Activated naive CD8-positive, alpha-beta T cell treated with anti-CD3 and anti-CD28 coated beads, Interleukin-2, amount 50 U/mL, for 16 hours (primary cell): ENCODE measurements at regions not wholly inside any gene's neighbourhood (a gene's known extent, or its start where the extent isn't known, plus 50 kb on each side); places are given as distances from the start of the nearest gene placed in this dataset.
"Not testable (repeated sequence)": the region's sequence is repeated elsewhere in the genome, so short reads cannot be mapped to it uniquely, and the experiment has no call there.

Experiments
- DNase-seq: peaks from one replicate; pipeline ENCODE4 v3.0.0-alpha.2; 2020; ENCODE audit warnings: low read depth, low spot score

DNA sequence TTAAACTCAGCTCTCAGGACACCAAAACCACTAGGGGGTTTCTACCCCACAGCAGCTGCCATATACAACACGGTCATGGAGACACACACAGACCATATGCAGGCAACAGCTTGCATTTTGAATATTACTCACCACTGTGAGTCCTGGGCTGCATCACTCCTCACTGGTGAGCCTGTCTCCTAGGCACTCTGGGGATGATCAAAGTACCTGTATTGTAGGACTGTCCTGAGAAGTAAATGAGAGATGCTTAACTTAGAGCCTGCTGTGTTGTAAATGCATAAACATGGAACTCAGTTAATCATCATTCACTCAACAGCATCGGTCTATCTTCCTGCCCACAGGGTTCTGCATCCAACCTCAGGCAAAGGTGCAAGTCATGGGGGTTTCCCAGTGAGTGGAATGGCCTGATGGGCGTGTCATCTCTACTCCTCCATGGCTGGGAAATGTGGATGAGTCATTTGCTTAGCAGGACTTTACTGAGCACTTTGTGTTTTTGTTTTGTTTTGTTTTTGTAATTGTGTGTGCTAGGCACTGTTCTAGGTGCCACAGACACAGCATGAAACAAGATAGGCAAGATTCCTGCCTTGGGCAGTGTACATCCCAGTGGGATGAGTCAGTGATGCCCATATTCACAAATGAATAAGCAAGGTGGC, 1141.2 kb upstream of the TMEM132C start:
- no peak for DNase-seq

DNA sequence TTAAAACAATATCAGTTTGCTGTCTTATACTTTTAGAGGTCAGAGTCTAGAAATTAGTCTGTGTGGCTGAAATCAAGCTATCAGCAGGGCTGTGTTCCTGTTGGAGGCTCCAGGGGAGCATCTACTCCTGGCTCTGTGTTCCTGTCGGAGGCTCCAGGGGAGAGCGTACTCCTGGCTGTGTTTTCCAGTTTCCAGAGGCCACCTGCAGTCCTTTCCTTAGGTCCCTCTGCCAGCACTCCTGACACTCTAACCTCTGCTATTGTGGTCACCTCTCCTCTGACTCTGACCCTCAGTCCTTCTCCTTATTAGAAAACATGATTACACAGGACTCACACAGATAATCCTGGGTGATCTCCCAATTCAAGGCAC, 1140.7 kb upstream of the TMEM132C start:
- no peak for DNase-seq

DNA sequence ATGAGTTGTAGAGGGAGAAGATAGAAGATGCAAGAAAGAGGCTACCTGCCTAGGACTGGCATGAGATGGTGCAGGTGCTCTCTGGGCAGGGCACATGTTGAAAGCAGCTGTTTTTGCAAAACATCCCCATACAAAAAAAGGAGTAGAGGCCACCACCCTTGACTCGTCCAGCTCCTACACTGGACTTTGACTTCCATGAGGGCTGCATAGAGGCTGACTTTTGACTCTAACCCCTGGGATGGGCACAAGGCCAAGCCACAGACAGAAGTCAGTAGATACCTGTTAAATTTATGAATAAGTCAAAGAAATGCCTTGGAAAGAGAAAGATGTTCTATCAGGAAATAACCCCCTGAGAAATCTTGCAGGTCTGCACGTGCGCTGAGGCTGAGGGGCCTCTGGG, 1139.1 kb upstream of the TMEM132C start:
- DNase-seq, result no peak

DNA sequence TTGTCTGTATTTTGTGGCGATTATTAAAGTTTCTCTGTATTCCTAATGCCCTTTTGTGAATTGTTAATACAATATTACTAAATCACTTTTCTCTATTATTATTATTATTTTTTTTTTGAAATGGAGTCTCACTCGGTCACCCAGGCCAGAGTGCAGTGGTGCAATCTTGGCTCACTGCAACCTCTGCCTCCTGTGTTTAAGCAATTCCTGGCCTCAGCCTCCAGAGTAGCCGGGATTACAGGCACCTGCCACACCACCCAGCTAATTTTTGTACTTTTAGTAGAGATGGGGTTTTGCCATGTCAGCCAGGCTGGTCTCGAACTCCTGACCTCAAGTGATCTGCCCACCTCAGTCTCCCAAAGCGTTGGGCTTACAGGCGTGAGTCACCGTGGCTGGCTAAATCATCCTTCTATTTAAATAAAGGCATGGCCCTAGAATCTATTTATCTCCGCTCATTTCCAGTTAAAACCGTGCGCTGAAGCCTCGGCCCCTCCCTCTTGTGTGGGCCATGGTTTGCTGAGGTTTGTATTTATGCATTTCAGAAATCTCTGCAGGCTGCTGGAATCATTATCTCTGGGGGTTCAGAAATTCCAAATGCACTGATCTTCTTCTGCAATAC, 1136.4 kb upstream of the TMEM132C start:
- DNase-seq, result no peak

DNA sequence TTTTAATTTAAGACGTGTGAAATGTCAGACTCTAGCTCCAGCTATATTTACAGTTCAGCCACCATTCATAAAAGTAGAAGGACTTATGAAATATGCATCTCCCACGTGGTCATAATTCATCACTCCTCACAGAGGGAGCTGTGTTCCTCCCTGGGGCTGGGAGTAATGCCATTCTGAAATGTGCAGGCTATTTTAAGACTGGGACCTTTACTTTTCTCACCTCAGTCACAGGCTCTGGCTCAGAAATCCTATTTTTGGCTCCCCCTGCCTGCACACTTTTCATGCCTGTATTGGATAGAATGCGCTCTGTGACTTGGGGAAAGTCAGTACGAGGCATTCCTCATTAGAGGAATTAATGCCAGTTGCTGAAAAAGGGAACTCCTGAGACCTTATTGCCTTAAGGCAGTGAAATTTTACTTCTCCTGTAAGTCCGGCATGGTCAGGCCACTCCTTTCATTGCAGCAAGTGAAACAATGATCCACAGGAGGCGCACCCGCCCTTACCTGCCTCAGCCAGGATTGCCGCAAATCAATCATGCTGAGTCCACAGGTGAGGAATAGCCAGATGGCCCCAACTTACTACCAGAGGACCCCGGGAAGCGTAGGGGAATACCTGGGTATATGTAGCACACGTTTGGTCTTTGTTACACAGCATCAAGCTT, 1133.2 kb upstream of the TMEM132C start:
- no peak for DNase-seq

DNA sequence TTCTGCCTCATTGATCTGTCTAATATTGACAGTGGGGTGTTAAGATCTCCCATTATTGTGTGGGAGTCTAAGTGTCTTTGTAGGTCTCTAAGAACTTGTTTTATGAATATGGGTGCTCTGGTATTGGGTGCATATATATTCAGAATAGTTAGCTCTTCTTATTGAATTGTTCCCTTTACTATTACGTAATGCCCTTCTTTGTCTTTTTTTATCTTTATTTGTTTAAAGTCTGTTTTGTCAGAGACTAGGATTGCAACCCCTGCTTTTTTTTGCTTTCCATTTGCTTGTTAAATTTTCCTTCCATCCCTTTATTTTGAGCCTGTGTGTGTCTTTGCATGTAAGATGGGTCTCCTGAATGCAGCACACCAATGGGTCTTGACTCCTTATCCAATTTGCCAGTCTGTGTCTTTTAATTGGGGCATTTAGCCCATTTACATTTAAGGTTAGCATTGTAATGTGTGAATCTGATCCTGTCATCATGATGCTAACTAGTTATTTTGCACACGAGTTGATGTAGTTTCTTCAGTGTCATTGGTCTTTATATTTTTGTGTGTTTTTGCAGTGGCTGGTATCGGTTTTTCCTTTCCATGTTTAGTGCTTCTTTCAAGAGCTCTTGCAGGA, 1126.0 kb upstream of the TMEM132C start:
- DNase-seq, result not testable (repeated sequence)

DNA sequence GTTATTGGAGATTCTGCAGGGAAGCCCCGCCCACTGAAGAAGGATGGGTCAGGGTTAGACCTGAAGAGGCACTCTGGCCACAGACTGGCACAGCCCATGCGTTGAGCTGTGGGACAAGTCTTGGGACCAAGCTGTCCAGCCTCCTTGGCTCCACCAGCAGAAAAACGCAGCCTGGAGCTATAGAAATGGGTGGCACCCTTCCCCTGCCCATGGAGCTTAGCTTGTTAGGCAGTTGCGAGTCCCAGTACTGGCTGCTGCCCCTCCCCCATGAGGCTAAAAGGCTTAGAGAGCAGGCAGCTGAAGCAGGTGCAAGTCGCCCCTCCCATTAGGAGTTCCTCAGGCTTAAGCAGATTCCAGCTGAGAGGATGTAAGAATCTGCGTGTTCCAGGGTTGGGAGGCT, 1124.0 kb upstream of the TMEM132C start:
- no peak for DNase-seq

DNA sequence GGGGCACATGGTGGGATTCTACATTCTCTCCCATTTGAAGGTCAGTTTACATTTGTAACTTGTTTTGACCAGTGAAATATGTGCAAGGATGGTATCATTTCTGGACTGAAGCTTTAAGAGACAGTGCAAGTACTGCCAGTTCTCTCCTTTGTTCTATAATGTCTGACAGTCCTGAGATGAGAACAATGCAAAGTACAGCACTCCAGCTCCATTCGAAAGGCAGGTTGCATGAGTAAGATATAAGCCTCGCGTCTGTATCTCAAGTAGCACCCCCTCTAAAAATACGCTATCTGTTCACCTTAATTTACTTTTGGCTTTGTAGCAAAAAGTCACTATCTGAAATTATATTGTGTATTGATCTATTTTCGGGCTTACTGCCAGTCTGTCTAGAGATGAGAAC, 1122.2 kb upstream of the TMEM132C start:
- DNase-seq, result no peak

DNA sequence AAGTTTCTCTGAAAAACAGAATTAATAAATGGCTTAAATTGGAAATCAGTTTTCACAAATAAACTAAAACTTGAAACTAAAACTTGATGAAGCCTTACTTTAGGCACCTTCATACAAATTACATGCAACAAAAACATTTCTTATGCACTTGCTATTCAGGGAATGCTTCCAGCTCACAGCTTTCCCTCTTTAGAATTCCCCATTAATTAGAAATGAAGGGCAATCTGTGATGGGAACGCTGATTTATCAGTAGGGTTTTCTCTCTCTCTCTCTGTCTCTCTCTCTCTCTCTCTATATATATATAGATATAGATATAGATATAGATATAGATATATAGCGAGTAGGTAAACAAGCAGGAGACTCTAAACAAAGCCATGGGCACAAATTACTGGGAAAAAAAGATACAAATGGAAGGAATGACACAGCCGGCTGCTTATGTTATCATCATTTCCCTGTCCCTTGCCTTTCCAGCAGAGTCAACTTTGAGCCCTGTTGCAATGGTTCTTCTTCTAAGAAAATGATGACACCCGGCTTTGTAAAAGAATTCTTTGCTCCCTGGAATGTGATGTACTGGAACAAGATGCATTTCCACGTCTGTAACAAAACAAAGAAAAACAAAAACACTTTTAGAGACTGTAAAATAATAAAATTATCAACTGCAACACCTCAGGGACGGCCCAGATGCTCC, 1121.6 kb upstream of the TMEM132C start:
- DNase-seq, result no peak

DNA sequence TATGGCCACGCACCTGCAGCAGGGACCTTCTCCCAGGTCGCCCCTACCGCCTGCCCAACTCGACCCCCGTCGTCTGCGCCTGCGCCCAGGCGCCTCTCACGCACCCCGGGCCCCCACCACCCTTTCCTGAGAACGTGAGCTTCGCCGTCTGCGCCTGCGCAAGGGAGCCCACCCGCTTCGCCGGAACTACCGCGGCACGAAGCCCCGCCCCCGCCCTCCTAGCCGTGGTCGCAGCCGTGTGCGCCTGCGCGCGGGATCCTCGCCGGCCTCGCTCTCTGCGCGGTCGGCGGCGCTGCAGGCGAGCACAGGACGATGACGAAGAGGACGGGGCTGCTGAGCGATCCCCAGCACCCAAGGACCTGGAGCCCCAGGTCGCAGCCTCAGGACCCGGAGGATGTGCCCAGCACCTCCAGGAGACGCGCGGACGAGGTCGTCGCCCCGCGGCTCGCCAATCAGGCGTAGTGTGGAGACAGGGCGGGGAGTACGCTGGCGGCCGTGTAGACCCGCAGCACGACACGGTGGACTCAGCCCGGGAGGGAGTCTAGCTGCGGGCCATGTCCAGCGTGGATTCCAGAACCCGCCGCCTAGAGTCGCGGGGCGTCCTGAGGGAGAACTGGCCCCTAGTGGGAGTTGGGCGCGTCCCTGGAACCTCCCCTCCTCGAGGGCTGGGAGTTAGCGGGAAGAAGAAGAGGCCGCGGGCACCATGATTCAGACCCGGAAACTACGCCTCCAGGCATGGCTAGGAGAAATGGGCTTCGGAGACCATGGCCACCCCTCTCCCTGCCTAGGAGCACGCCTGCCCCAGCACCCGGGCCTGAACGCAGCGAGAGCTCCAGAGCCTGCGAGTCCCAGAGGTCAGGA, 1120.8 kb upstream of the TMEM132C start:
- DNase-seq, result peak; percentile 52

DNA sequence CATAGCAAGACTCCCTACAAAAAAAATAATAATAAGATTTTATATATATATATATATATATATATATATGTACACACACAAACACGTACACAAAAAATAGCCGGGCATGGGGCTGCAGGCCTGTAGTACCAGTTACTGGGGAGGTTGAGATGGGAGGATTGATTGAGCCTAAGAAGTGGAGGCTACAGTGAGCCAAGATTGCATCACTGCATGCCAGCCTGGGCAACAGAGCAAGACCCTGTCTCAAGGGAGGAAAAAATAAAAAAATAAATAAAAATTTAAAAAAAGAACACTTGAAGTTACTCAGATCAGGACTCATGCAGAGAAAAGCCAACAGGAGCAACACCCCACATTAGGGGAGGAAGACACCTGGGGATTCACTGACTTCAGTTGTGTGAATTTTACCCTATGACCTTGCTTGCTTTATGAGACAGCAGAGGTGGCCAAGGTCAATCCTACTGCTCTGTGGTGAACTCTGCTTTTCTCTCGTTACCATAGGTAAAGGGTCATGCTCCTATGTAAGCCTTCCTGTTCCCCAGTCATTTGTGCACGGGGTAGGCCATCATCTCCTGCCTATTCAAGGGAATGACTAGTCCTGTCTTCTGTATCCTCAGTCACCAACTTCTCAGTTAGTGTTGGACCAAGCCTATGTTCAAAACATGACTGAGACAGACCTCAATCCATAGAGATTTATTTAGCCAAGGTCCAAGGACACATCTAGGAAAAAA, 1119.8 kb upstream of the TMEM132C start:
- no peak for DNase-seq

DNA sequence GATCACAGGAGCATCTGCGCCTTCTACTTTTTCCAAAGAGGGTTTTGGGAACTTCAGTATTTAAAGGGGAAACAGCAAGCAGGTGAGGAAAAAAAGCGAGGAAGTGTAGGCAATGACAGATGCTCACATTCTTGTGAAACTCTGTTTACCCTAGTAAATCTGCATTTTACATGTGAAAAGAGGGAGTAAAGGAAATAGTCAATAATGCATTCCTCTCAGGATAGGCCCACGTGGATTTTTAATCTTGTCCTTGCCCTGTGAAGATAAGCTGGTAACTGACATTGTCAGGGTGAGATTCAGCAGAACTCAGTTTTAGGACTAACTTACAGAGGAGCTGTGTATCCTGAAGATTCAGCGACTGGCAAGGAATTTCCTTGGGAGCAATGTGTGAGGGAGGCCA, 1119.2 kb upstream of the TMEM132C start:
- no peak for DNase-seq

DNA sequence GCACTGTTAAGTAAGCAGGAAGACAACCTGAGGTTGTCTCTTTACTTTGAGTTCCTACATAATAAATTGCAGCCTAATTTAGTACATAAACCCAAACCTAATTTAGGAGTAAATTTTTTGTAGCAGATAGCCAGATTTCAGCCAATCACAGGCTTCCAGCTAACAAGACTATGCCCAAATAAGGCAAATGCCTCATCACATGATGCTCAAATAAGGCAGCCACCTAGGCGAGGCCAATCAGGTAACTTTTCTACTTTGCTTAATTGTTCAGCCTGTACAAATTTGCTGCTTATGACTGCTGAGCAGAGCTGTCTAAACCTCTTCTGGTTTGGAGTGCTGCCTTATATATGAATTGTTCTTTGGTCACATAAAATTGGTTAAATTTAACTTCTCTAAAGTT, 1118.7 kb upstream of the TMEM132C start:
- DNase-seq, result no peak

DNA sequence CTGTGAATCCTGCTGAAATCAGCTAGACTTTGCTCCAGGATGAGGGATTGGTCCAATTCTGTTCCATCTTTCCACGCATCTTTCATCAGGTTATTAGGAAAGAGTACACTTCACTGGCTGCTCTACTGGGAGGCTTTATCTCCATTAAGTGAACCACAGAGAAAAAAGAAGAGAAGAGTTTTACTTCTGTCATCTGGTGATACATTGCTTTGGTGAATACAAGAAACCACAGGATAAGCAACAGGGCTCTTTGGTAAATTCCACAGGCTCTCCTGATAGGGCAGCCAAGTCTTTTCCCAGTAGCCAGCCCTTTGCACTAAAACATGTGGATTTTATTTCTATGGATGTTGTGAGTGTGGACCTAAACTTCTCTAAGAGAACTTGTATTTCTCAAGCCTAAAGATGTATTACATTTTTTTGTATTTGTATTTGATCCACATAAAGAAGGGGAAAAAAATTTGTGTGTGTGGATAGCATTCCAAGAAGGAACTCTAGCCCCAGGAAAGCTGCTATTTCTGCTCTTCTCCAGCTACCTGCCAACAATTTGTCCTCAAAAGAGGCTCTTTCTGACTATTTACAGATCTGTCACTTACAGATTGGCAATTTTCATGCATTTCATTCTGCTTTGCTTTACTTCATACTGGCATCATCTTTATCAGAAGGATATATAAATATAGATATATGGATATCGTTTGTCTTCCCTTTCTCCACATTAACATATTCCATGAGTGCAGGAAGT, 1117.6 kb upstream of the TMEM132C start:
- DNase-seq, result no peak

DNA sequence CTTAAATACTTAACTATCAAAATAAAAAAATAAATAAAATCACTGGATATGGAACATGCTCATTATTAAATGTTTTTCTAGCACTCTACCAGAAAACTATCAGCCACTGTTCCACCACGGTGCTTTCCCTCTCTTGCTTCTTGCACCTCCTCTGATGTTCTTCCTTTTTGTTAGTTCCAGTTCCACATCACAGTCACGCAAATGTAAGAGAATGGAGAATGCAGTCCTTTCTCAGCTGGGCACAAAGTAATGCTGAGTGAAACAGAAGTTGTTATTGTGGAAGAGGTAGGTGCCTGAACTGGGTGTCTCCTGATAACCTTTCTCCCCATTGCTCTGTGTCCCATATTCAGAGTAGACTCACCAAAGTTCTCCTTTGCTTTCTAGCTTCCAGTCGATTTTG, 1116.9 kb upstream of the TMEM132C start:
- no peak for DNase-seq

DNA sequence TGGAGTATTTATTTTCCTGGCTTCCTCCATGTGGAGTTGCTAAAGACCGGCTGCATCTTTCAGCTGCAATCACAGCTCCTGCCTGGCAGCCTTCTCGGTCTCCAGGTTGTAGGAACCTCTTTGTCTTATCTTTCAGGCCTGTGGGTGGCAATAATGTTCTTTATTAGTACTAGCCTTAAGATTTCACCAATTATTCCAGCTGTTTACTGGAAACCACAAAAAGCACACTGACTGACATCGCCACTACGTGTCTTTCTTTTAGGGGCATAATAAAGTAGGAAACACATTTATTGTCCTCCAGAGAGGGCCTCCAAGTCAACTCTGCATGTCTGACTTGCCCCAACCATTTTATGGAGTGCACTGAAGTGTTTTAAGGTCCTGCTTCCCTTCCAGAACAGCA, 1116.5 kb upstream of the TMEM132C start:
- no peak for DNase-seq

DNA sequence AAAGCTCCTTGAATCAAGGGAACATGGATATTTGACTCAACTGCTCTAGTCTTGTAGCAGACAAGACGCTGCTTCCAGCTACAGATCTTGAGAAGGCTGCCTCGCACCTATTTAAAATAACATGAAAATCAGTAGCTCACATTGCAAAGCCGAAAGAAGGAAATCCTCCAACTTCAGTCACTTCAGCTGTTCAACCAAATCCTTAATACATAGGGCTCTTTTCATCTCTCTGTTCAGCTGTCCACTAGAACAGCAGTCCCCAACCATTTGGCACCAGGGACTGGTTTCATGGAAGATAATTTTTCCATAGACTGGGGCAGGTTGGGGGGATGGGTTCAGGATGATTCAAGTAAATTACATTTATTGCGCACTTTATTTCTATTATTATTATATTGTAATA, 1116.0 kb upstream of the TMEM132C start:
- no peak for DNase-seq

DNA sequence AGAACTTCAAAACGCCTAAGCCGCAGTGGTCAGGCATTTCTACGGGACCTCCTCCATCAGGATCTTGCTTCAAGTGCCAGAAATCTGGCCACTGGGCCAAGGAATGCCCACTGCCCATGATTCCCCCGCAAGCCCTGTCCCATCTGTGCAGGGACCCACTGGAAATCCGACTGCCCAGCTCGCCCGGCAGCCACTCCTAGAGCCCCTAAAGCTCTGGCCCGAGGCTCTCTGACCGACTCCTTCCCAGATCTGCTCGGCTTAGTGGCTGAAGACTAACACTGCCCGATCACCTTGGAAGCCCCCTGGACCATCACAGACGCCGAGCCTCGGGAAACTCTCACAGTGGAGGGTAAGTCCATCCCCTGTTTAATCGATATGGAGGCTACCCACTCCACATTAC, 1113.0 kb upstream of the TMEM132C start:
- DNase-seq, result no peak

DNA sequence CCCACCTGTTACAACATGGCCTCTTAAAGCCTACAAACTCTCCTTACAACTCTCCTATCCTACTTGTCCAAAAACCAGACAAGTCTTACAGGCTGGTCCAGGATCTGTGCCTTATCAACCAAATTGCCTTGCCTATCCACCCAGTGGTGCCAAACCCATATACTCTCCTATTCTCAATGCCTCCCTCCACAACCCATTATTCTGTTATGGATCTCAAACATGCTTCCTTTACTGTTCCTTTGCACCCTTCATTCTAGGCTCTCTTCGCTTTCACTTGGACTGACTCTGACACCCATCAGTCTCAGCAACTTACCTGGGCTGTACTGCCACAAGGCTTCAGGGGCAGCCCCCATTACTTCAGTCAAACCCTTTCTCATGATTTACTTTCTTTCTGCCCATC, 1112.1 kb upstream of the TMEM132C start:
- DNase-seq, result not testable (repeated sequence)
